ENCODE measurements at regions not wholly inside any gene's neighbourhood (a gene's known extent, or its start where the extent isn't known, plus 50 kb on each side); places are given as distances from the start of the nearest gene placed in this dataset.
"Not testable (repeated sequence)": the region's sequence is repeated elsewhere in the genome, so short reads cannot be mapped to it uniquely, and the experiment has no call there.

DNA sequence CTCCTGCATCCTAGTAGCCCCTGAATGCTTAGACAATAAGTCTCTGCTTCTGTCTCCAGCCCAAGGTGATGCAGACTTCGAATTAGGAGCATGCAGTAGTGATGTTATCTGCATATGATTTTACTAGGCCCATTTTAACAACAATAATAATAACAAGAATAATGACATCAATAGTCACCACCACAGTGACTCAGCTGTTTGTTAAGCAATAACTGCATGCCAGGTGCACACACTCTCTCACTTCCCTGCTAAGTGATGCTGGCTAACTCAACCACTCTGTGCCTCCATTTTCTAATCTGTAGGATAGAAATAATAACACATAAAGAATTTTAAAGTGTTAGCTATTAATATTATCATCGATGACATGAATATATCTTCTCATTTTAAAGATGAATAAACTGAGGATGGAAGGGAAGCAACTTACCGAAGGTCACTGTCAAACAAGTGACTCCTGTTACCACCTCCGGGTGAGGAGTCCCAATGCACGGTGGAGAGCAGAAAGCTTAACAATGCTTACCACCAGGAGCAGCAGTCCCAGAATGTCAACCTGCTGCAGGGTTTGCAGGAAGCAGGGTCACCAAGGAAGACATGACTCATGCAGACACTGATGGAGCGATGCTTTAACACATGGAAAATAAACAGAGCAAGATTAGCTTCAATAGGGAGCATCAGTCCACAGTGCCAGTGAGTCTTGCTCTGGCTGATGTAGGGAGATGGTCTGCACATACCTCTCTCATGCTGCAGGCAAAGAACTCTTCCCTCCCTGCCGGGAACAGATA is 290.2 kb downstream of the SPATA17 start:
- DNase-seq (ENCODE audit: low read depth): no peak

DNA sequence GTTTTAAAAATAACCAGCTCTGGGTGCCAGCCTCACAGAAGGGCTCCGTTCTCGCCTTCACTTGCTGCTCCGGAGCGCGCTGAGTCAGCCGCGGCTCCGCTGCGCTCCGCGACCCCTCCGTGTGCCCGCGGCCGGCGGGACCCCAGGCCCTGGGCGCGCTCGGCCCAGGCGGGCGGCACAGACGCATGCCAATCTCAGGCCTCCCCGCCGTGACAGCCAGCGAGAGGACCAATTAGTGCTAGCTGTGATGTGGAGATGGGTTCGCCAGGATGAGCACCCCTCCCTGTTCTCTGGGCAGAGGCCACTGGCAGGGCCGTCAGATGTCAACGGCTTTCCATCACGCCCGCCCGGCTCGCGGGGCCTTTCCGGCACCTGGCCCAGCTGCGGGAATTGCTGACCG is 293.8 kb downstream of the SPATA17 start:
- DNase-seq (ENCODE audit: low read depth): no peak

- DNase-seq (ENCODE audit: low read depth): no peak
Observed at GRCh38 chr1:217929213-217929885, 298.2 kb downstream of the SPATA17 start.

DNA sequence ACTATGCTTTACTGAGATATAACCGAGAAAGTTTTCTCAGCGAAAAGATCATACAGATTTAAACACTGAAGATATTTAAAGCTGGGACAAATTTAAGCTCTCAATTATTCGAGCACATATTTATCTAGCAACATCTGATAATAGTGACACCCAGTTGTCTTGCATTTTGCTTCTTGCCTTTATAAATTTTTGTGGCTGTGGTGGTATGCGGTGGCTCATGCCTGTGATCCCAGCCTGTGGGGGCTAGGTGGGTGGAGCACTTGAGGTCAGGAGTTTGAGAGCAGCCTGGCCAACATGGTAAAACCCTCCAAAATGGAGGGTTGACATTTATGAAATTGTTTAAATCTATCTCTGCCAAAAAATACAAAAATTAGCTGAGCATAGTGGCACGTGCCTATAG is 312.2 kb downstream of the SPATA17 start:
- DNase-seq (ENCODE audit: low read depth): no peak

- DNase-seq (ENCODE audit: low read depth): no peak
Observed at GRCh38 chr1:217944550-217944949, 313.4 kb downstream of the SPATA17 start.

DNA sequence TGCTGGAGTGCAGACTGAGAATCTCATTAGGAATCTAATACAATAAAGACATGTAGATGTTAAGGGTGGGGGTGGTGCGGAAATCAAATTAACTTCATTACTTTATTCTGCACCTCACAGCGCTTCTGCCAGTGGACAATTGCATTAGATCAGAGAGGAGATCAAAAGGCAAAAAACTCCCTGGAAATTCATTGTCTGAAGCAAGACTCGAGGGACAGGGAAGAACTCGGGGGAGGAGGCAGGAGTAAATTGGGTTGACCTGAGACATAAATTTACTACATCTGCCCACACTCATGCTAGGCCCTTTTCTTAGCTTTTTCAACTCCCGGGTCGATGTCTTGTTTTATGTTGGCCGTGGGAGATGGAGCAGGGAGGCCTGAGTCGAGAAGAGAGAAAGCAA is 315.4 kb downstream of the SPATA17 start:
- DNase-seq (ENCODE audit: low read depth): no peak

DNA sequence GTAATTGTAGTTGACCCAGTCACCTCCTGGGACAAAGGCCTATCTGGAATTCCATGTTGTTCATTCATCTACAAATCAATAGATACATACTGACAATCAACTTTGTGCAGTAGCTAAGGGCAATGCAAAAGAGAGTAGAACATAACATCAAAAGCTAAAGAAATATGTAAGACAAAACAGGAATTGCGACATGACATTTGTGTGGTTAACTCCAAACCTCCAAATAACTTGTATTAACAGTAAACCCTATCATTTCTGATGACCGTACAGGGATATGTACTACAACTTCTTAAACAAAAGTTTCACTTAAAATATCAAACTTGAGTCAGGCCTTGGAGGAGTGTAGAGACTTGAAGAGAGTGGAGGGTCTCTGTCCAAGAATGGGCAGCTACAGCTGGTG is 317.6 kb downstream of the SPATA17 start:
- no peak for DNase-seq (ENCODE audit: low read depth)

- DNase-seq (ENCODE audit: low read depth): no peak
Observed at GRCh38 chr1:217953330-217953729, 322.2 kb downstream of the SPATA17 start.

GRCh38 chr1:217953922-217954321 is 322.8 kb downstream of the SPATA17 start:
- DNase-seq (ENCODE audit: low read depth): no peak

DNA sequence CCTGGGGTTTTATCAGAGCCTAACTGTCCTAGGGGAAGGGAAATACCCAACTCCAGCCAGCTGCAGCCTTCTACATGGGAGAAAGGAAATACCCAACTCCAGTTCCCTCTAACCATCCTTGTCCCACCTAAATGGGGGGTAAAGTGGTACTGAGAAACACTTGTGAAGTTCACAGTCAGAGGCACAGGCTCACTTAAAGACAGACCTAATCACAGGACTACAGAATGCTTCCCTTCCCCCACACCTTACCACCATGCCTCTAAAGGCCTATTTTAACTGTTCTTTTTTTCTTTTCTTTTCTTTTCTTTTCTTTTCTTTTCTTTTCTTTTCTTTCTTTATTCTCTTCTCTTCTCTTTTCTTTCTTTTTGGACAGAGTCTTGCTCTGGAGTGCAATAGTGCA is 324.6 kb downstream of the SPATA17 start:
- DNase-seq (ENCODE audit: low read depth): no peak

DNA sequence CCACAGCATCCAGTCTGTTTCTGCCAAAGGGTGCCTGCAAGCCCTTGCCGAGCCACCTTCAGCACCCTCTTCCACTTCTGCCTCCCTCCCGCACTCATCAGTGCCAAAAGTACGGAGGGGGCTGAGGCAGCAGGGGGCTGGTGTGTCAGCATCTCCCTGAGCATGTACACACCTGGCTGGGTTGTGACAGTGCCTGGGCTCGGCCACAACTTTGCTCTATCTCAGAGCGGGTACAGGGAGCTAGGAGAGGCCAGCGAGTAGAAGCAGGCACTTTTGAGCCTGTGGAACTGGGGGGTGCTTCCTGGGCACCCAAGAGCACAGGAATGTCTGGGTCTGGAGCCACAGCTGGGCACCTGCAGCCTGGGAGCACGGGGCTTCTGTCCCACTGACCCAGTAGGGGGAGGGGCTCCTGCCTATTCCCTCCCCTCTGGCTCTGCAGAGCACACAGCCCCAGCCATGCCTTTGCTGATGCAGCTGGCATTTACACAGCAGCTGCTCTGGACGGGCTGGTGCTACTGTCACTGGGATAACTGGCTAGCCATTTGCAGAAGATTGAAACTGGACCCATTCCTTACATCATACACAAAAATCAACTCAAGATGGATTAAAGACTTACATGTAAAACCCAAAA is 319.8 kb upstream of the RRP15 start:
- no peak for DNase-seq (ENCODE audit: low read depth)

DNA sequence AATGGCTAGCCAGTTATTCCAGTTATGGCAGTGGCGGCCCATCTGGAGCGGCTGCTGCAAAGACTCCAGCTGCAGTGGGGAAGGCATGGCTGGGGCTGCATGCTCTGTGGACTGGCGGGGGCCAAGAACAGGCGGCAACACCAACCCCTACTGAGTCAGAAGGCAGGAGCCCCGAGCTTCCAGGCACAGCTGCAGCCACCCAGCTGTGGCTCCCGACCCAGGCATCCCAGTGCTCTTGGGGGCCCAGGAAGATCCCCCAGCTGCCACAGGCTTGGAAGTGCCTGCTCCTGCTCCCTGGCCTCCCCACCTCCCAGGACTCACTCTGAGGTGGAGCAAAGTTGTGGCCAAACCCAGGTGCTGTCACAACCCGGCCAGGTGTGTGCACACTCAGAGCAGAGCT is 317.0 kb upstream of the RRP15 start:
- no peak for DNase-seq (ENCODE audit: low read depth)

- DNase-seq (ENCODE audit: low read depth): no peak
Observed at GRCh38 chr1:217969428-217969827, 315.7 kb upstream of the RRP15 start.

DNA sequence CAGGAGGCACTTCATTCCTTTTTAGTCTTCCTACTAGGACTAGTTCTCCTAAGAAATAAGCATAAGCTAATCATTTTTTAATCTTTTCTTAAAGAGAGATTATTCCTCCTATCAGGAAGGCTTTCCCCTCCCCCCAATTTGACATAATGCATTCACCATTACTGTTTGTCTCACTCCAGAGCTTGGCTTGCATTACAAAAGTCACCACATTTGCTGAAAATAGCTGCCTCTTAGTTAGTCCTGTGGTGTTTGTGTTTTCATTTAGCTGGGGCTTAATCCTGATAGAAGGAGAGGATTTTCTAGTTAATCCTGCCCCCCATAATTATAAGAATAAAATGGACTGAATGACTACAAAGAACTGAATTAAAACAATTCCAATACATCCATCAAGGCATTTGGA is 307.1 kb upstream of the RRP15 start:
- no peak for DNase-seq (ENCODE audit: low read depth)

DNA sequence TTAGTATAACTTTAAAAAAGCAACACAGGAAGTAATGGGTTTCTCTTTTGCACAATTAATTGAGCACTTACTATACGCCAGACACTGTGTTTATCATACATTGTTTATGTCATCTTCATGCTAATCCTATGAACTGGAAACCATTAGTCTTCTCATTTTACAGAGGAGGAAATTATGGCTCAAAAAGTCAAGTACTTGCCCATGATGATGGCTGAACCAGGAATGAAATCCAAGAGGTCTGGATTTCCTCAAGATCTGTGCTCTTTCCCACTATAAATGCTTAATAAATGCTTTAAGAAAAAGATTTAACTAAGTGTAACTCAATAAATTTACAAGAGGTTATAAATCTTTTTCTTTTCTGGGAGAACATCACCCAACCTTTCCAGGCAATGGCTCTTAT is 303.7 kb upstream of the RRP15 start:
- no peak for DNase-seq (ENCODE audit: low read depth)

- DNase-seq (ENCODE audit: low read depth): no peak
Observed at GRCh38 chr1:217982331-217983050, 302.6 kb upstream of the RRP15 start.

DNA sequence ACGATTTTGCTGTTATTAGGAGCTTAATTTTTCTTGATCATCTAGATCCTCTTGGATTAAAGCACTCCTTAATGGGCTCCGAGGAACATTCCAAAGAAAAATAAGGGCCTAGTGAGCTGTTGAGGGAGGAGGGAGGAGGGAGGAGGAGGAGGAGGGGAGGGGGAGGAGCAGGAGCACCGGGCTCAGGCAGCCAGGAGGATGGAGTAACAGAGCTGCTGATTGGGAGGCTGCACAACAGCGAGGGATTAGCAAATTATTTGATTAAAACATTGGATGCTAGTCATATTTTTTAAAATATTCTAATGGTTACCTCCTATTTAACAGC is 302.1 kb upstream of the RRP15 start:
- no peak for DNase-seq (ENCODE audit: low read depth)

DNA sequence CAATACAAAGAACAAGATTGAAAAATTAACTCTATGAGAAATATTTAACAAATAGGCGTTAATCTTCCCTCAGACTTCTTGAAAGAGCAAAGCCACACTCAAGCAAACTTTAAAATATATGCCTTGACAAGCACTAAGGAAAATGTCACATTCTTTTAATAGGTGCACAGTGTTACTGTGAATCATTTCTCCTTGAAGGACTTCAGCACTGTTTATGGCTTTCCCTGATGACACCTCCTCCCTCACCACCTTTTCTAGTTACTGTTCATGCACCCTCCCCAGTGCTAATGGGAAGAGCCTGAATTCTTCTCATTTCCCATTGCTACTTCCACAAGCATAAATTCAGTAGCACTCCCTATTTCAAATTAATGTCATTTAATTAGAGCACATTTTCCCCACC is 299.5 kb upstream of the RRP15 start:
- DNase-seq (ENCODE audit: low read depth): no peak

DNA sequence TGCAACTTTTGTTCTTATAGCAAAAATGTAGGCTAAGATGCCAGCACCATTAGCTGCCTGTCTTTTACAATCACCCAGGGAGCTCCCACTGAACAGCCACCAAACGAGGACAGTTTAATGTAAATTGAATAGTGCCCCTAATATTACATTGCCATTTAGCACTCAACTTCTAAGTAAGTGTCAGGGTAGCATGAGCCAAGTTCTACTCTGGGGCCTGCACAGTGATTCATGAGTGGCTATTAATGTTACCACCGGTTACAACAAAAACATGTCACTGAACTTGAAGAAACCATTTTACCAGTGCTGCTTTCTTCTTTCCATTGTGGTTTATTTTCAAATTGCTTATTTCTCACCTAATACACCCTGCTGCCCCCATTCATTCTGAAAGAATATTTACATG is 295.6 kb upstream of the RRP15 start:
- no peak for DNase-seq (ENCODE audit: low read depth)

- DNase-seq (ENCODE audit: low read depth): no peak
Observed at GRCh38 chr1:217993439-217993838, 291.7 kb upstream of the RRP15 start.

DNA sequence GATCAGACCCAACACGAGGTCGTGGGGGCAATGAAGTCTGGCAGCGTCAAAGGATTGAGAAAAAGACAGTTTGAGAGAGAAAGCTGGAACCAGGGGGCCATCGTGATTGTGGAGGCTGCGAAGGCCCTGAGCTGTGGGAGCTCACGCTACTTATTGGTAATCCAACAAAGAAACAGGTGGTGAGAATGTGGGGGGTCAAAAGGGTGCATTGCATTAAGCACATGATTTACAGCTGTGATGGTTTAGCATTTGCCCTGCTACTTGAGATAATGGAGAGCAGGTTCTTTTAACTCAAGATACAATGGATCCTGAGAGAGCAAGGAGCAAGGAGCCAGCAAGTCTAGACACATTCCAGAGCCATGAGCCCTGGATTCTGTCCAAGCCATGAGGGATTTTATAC is 276.8 kb upstream of the RRP15 start:
- DNase-seq (ENCODE audit: low read depth): not testable (repeated sequence)

DNA sequence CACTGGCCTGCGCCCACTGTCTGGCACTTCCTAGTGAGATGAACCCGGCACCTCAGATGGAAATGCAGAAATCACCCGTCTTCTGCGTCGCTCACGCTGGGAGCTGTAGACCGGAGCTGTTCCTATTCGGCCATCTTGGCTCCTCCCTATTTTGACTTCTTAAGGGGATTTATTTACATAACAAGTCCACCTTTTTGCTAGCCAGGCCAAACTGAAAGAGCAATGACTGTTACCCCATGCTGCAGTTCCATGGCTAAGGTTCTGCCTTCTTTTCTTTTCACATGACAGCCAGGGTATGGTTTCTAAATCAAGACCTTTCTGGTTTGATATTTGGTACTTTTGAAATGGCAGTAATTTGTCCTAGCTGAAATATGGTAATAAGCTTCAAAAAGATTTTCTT is 270.0 kb upstream of the RRP15 start:
- DNase-seq (ENCODE audit: low read depth): not testable (repeated sequence)

GRCh38 chr1:218024211-218024720 is 260.8 kb upstream of the RRP15 start:
- DNase-seq (ENCODE audit: low read depth): no peak
